Activated CD8-positive, alpha-beta memory T cell treated with anti-CD3 and anti-CD28 coated beads for 24 hours (primary cell): ENCODE measurements at regions not wholly inside any gene's neighbourhood (a gene's known extent, or its start where the extent isn't known, plus 50 kb on each side); places are given as distances from the start of the nearest gene placed in this dataset.
"Not testable (repeated sequence)": the region's sequence is repeated elsewhere in the genome, so short reads cannot be mapped to it uniquely, and the experiment has no call there.

Experiments used
- DNase-seq: peaks from one replicate; pipeline ENCODE4 v3.0.0-alpha.2; 2020

- DNase-seq, result peak; percentile 38
Measured at GRCh38 chr2:239666855-239667376, 266.1 kb upstream of the HDAC4 start.

- peak; percentile 38 for DNase-seq
Measured at GRCh38 chr2:239666053-239666854, 265.4 kb upstream of the HDAC4 start.

- DNase-seq, result peak; percentile 40
Measured at GRCh38 chr2:239664216-239664810, 263.5 kb upstream of the HDAC4 start.

GRCh38 chr2:239663364-239663924 is 262.6 kb upstream of the HDAC4 start:
- peak; percentile 33 for DNase-seq

- peak; percentile 37 for DNase-seq
Measured at GRCh38 chr2:239662413-239663120, 261.7 kb upstream of the HDAC4 start.

- DNase-seq, result peak; percentile 15
Measured at GRCh38 chr2:239661334-239662312, 260.8 kb upstream of the HDAC4 start.

GRCh38 chr2:239660390-239661230 is 259.8 kb upstream of the HDAC4 start:
- DNase-seq, result peak; percentile 28

GRCh38 chr2:239657992-239658391 is 257.2 kb upstream of the HDAC4 start:
- no peak for DNase-seq

- DNase-seq, result no peak
Measured at GRCh38 chr2:239657236-239657635, 256.4 kb upstream of the HDAC4 start.

GRCh38 chr2:239654266-239654665 is 253.4 kb upstream of the HDAC4 start:
- DNase-seq, result no peak

- DNase-seq, result no peak
Measured at GRCh38 chr2:239651859-239652258, 251.0 kb upstream of the HDAC4 start.

GRCh38 chr2:239650674-239651073 is 249.9 kb upstream of the HDAC4 start:
- no peak for DNase-seq

GRCh38 chr2:239649309-239649708 is 248.5 kb upstream of the HDAC4 start:
- no peak for DNase-seq

- no peak for DNase-seq
Measured at GRCh38 chr2:239648607-239649006, 247.8 kb upstream of the HDAC4 start.

- DNase-seq, result no peak
Measured at GRCh38 chr2:239647052-239647819, 246.4 kb upstream of the HDAC4 start.

GRCh38 chr2:239646184-239646583 is 245.4 kb upstream of the HDAC4 start:
- no peak for DNase-seq

- DNase-seq, result not testable (repeated sequence)
Measured at GRCh38 chr2:239644594-239644993, 243.8 kb upstream of the HDAC4 start.

- no peak for DNase-seq
Measured at GRCh38 chr2:239644011-239644410, 243.2 kb upstream of the HDAC4 start.

- DNase-seq, result peak; percentile 4
Measured at GRCh38 chr2:239642406-239643004, 241.7 kb upstream of the HDAC4 start.

GRCh38 chr2:239641904-239642303 is 241.1 kb upstream of the HDAC4 start:
- DNase-seq, result peak; percentile 17
